ENCODE measurements at regions not wholly inside any gene's neighbourhood (a gene's known extent, or its start where the extent isn't known, plus 50 kb on each side); places are given as distances from the start of the nearest gene placed in this dataset.

- intact Hi-C loops (cut with DNase I) = no loop called here
- no peak for ATAC-seq
- no peaks in the 10 kb centered on the region for H3K27me3 ChIP-seq (ENCODE audit: control insufficient read depth, insufficient read depth)
- H3K4me1 ChIP-seq (ENCODE audit: control insufficient read depth, insufficient read depth, low read length) = no peaks in the 10 kb centered on the region
- H3K4me3 ChIP-seq (ENCODE audit: low read length) = no peak overlapping the region
- no peak overlapping the region for H3K27ac ChIP-seq (ENCODE audit: low read length)
- no peaks in the 10 kb centered on the region for H3K9me3 ChIP-seq (ENCODE audit: control insufficient read depth, low read length)
- no peak for DNase-seq
These were observed 75.4 kb upstream of the ROBO1 start for GRCh38 chr3:79843180-79843579.

GRCh38 chr3:79835701-79836100 is 67.9 kb upstream of the ROBO1 start:
- Histone ChIP-seq H3K27ac (ENCODE audit: low read length) (no peak overlapping the region), H3K4me1 (ENCODE audit: control insufficient read depth, insufficient read depth, low read length) (no peaks in the 10 kb centered on the region), H3K9me3 (ENCODE audit: control insufficient read depth, low read length) (no peaks in the 10 kb centered on the region), H3K27me3 (ENCODE audit: control insufficient read depth, insufficient read depth) (no peaks in the 10 kb centered on the region), H3K4me3 (ENCODE audit: low read length) (no peak overlapping the region)
- intact Hi-C loops (cut with DNase I) = no loop called here
- WGBS = 71% methylated on average over 4 of the region's 4 CpGs
- DNase-seq (no peak), ATAC-seq (no peak)

- DNase-seq (peak in 1 of 3 donors; percentile 13), ATAC-seq (no peak)
- WGBS = 82% methylated on average over 11 of the region's 11 CpGs
- Histone ChIP-seq H3K4me3 (ENCODE audit: low read length) (no peak overlapping the region), H3K27ac (ENCODE audit: low read length) (no peak overlapping the region), H3K27me3 (ENCODE audit: control insufficient read depth, insufficient read depth) (no peaks in the 10 kb centered on the region), H3K4me1 (ENCODE audit: control insufficient read depth, insufficient read depth, low read length) (no peaks in the 10 kb centered on the region), H3K9me3 (ENCODE audit: control insufficient read depth, low read length) (no peaks in the 10 kb centered on the region)
- intact Hi-C loops (cut with DNase I) = no loop called here
These were observed 56.4 kb upstream of the ROBO1 start for GRCh38 chr3:79824166-79824565.

- WGBS = 73% methylated on average over 2 of the region's 2 CpGs
- Histone ChIP-seq H3K4me1 (ENCODE audit: control insufficient read depth, insufficient read depth, low read length) (no peaks in the 10 kb centered on the region), H3K4me3 (ENCODE audit: low read length) (no peak overlapping the region), H3K27me3 (ENCODE audit: control insufficient read depth, insufficient read depth) (no peaks in the 10 kb centered on the region), H3K27ac (ENCODE audit: low read length) (no peak overlapping the region), H3K9me3 (ENCODE audit: control insufficient read depth, low read length) (peaks cover 2% of the 10 kb centered on the region)
- DNase-seq (no peak), ATAC-seq (no peak)
- intact Hi-C loops (cut with DNase I) = no loop called here
These were observed 54.3 kb upstream of the ROBO1 start for GRCh38 chr3:79822076-79822475.

- intact Hi-C loops (cut with DNase I) = no loop called here
- 61% methylated on average over 4 of the region's 4 CpGs for WGBS
- Histone ChIP-seq H3K4me1 (ENCODE audit: control insufficient read depth, insufficient read depth, low read length) (no peaks in the 10 kb centered on the region), H3K27ac (ENCODE audit: low read length) (no peak overlapping the region), H3K27me3 (ENCODE audit: control insufficient read depth, insufficient read depth) (no peaks in the 10 kb centered on the region), H3K9me3 (ENCODE audit: control insufficient read depth, low read length) (peaks cover 5% of the 10 kb centered on the region), H3K4me3 (ENCODE audit: low read length) (no peak overlapping the region)
- ATAC-seq (no peak), DNase-seq (no peak)
These were observed 52.3 kb upstream of the ROBO1 start for GRCh38 chr3:79820089-79820488.

GRCh38 chr3:79818015-79818414 is 50.2 kb upstream of the ROBO1 start:
- no peak for ATAC-seq
- Histone ChIP-seq H3K4me1 (ENCODE audit: control insufficient read depth, insufficient read depth, low read length) (no peaks in the 10 kb centered on the region), H3K9me3 (ENCODE audit: control insufficient read depth, low read length) (peaks cover 5% of the 10 kb centered on the region)

More at GRCh38 chr3:79818015-79818414, 50.2 kb upstream of the ROBO1 start:
- Histone ChIP-seq H3K27me3 (ENCODE audit: control insufficient read depth, insufficient read depth) (no peaks in the 10 kb centered on the region), H3K27ac (ENCODE audit: low read length) (no peak overlapping the region), H3K4me3 (ENCODE audit: low read length) (no peak overlapping the region)
- WGBS = 77% methylated on average over 1 of the region's 1 CpG
- no peak for DNase-seq
- intact Hi-C loops (cut with DNase I) = no loop called here

Data from right cardiac atrium (tissue), 5 donors.